Upper lobe of left lung (tissue), 4 donors: ENCODE measurements at regions not wholly inside any gene's neighbourhood (a gene's known extent, or its start where the extent isn't known, plus 50 kb on each side); places are given as distances from the start of the nearest gene placed in this dataset.

ENCODE experiments used
- CTCF ChIP-seq, 6 experiments: fragments of 450-650 bp in 4 of 6; fragments of 200-600 bp in 2 of 6; sonication (generic) in 2 of 6; IDR thresholded peaks; one replicate each; pipeline ENCODE4 v1.5.1; 2016 to 2019; ENCODE audit warnings: antibody characterized with exemption in 6 of 6
- EP300 ChIP-seq, 4 donors: sonication (generic); formaldehyde crosslinking; IDR thresholded peaks; one replicate each; pipeline ENCODE4 v1.5.1; 2017; ENCODE audit warnings: antibody characterized with exemption in 4 of 4, control low read depth in 2 of 4
- POLR2A ChIP-seq, 4 donors: fragments of 450-650 bp; IDR thresholded peaks; one replicate each; pipeline ENCODE4 v1.5.1; 2016 to 2017; ENCODE audit warnings: antibody characterized with exemption in 4 of 4, mild to moderate bottlenecking in 2 of 4

- TF ChIP-seq CTCF (IDR thresholded peaks at IDR 0.05) = no peak
- no peak for TF ChIP-seq POLR2A (IDR thresholded peaks at IDR 0.05)
- no peak for TF ChIP-seq EP300 (IDR thresholded peaks at IDR 0.05)
Measured at GRCh38 chr3:34724916-34725499, 914.3 kb upstream of the ARPP21 start.
